Amniotic stem cell (primary cell): ENCODE measurements at regions not wholly inside any gene's neighbourhood (a gene's known extent, or its start where the extent isn't known, plus 50 kb on each side); places are given as distances from the start of the nearest gene placed in this dataset.

Experiments
- DNase-seq: peaks from one replicate; lab custom pipeline; 2025; lab: John Stamatoyannopoulos, UW

DNA sequence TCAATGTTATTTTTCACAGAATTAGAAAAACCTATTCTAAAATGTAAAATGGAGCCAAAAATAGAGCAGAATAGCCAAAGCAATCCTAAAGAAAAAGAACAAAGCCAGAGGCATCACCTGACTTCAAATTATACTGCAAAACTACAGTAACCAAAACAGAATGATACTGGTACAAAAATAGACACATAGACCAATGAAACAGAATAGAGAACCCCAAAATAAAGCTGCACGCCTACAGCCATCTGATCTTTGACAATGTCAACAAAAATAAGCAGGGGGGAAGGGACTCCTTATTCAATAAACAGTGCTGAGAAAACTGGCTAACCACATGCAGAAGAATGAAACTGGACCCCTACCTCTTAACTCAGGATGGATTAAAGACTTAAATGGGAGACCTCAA lies 65.8 kb upstream of the PDE4D start:
- DNase-seq, result no peak

- no peak for DNase-seq
Measured at GRCh38 chr5:59956130-59956783, 62.7 kb upstream of the PDE4D start.

DNA sequence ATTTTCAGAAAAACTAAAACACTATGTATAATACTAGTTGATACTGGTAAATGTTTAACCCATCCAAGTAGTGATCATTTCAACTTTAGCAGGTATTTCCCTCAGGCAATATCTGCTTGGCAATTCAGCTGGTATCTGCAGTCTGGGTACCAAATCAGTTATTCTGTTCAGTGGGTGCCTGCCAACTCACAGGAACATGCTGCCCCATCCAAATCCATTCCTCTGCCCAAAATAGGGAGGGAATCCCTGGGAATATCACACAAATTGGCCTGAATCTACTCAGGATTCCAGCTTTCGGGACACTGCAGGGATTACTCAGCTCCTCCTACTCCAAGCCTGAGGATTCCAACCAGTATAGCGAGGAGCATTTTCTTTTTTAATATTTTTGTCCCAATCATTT lies 61.7 kb upstream of the PDE4D start:
- DNase-seq, result no peak

- DNase-seq, result no peak
Measured at GRCh38 chr5:59943452-59944113, 50.1 kb upstream of the PDE4D start.
